Activated naive CD8-positive, alpha-beta T cell treated with anti-CD3 and anti-CD28 coated beads, Interleukin-2, amount 50 U/mL, for 24 hours (primary cell): ENCODE measurements at regions not wholly inside any gene's neighbourhood (a gene's known extent, or its start where the extent isn't known, plus 50 kb on each side); places are given as distances from the start of the nearest gene placed in this dataset.
"Not testable (repeated sequence)": the region's sequence is repeated elsewhere in the genome, so short reads cannot be mapped to it uniquely, and the experiment has no call there.

ENCODE experiments used
- ATAC-seq: fragments of 150-1000 bp; cut with Tn5 transposase; one replicate; pipeline ENCODE4 v1.10.0; 2021
- DNase-seq: peaks from one replicate; pipeline ENCODE4 v3.0.0; 2021
- H3K27ac Mint-ChIP-seq: one replicate; pipeline ENCODE4 v1.8.0; 2021; ENCODE audit warnings: mild to moderate bottlenecking, mixed read lengths
- H3K27me3 Mint-ChIP-seq: one replicate; pipeline ENCODE4 v1.8.0; 2021; ENCODE audit warnings: mixed read lengths
- H3K36me3 Mint-ChIP-seq: one replicate; pipeline ENCODE4 v1.8.0; 2021; ENCODE audit warnings: low read depth, mixed read lengths
- H3K4me1 Mint-ChIP-seq: one replicate; pipeline ENCODE4 v1.8.0; 2021; ENCODE audit warnings: mixed read lengths
- H3K4me3 Mint-ChIP-seq: one replicate; pipeline ENCODE4 v1.8.0; 2021; ENCODE audit warnings: mild to moderate bottlenecking, moderate library complexity, mixed read lengths
- H3K9me3 Mint-ChIP-seq: one replicate; pipeline ENCODE4 v1.8.0; 2021; ENCODE audit warnings: mixed read lengths

GRCh38 chrX:1109580-1110119 is 102.8 kb downstream of the CRLF2 start:
- no peaks in the 10 kb centered on the region for H3K36me3 Mint-ChIP-seq
- peaks cover 3% of the 10 kb centered on the region for H3K4me1 Mint-ChIP-seq
- no peak for ATAC-seq
- peaks cover 13% of the 10 kb centered on the region for H3K9me3 Mint-ChIP-seq
- no peak overlapping the region for H3K4me3 Mint-ChIP-seq
- H3K27ac Mint-ChIP-seq: no peak overlapping the region
- H3K27me3 Mint-ChIP-seq: peaks cover 32% of the 10 kb centered on the region
- DNase-seq: no peak

GRCh38 chrX:1108501-1109445 is 103.7 kb downstream of the CRLF2 start:
- no peak for ATAC-seq
- no peak for DNase-seq
- no peak overlapping the region for H3K4me3 Mint-ChIP-seq
- no peak overlapping the region for H3K27ac Mint-ChIP-seq
- H3K9me3 Mint-ChIP-seq: peaks cover 13% of the 10 kb centered on the region
- peaks cover 3% of the 10 kb centered on the region for H3K4me1 Mint-ChIP-seq
- peaks cover 29% of the 10 kb centered on the region for H3K27me3 Mint-ChIP-seq
- no peaks in the 10 kb centered on the region for H3K36me3 Mint-ChIP-seq

GRCh38 chrX:1106478-1107210 is 105.8 kb downstream of the CRLF2 start:
- H3K4me1 Mint-ChIP-seq: peaks cover 2% of the 10 kb centered on the region
- H3K36me3 Mint-ChIP-seq: no peaks in the 10 kb centered on the region
- H3K9me3 Mint-ChIP-seq: peaks cover 13% of the 10 kb centered on the region
- peaks cover 20% of the 10 kb centered on the region for H3K27me3 Mint-ChIP-seq
- no peak overlapping the region for H3K4me3 Mint-ChIP-seq
- DNase-seq: no peak
- no peak for ATAC-seq
- no peak overlapping the region for H3K27ac Mint-ChIP-seq

DNA sequence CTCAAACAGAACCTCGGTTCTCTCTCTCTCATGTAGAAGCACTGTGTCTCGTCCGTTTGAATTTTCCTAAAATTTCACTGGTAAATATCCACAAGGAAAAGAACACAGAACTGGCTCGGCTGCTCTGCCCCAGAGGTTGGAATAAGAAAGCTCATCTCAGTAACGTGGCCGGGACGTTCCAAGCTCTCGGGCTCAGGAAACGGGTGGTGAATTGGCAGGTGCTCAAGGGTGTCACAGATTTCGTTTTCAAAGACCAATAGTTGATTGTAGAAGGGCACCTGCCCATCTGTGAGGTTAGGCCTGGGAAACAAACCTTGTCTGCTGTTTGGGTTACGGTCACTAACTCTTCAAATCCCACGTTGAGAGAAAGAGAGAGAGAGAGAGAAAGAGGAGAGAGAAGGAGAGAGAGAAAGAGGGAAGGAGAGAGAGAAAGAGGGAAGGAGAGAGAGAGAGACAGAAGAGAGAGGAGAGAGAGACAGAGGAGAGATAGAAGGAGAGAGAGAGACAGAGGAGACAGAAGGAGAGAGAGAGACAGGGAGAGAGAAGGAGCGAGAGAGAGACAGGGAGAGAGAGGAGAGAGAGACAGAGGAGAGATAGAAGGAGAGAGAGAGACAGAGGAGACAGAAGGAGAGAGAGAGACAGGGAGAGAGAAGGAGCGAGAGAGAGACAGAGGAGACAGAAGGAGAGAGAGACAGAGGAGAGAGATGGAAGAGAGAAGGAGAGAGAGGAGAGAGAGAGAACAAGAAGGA is 106.6 kb downstream of the CRLF2 start:
- H3K4me3 Mint-ChIP-seq: no peak overlapping the region
- no peaks in the 10 kb centered on the region for H3K36me3 Mint-ChIP-seq
- H3K27ac Mint-ChIP-seq: no peak overlapping the region
- H3K9me3 Mint-ChIP-seq: peaks cover 10% of the 10 kb centered on the region
- ATAC-seq (no peak), DNase-seq (no peak)
- H3K27me3 Mint-ChIP-seq: peaks cover 20% of the 10 kb centered on the region
- H3K4me1 Mint-ChIP-seq: no peaks in the 10 kb centered on the region

GRCh38 chrX:1105031-1105430 is 107.4 kb downstream of the CRLF2 start:
- peaks cover 23% of the 10 kb centered on the region for H3K27me3 Mint-ChIP-seq
- H3K9me3 Mint-ChIP-seq, DNase-seq, H3K4me1 Mint-ChIP-seq, H3K36me3 Mint-ChIP-seq, ATAC-seq, H3K4me3 Mint-ChIP-seq, H3K27ac Mint-ChIP-seq: not testable (repeated sequence)

- no peaks in the 10 kb centered on the region for H3K4me1 Mint-ChIP-seq
- no peaks in the 10 kb centered on the region for H3K9me3 Mint-ChIP-seq
- DNase-seq: no peak
- peaks cover 23% of the 10 kb centered on the region for H3K27me3 Mint-ChIP-seq
- H3K27ac Mint-ChIP-seq: no peak overlapping the region
- no peak overlapping the region for H3K4me3 Mint-ChIP-seq
- no peak for ATAC-seq
- no peaks in the 10 kb centered on the region for H3K36me3 Mint-ChIP-seq
Observed at GRCh38 chrX:1103360-1103759, 109.1 kb downstream of the CRLF2 start.

DNA sequence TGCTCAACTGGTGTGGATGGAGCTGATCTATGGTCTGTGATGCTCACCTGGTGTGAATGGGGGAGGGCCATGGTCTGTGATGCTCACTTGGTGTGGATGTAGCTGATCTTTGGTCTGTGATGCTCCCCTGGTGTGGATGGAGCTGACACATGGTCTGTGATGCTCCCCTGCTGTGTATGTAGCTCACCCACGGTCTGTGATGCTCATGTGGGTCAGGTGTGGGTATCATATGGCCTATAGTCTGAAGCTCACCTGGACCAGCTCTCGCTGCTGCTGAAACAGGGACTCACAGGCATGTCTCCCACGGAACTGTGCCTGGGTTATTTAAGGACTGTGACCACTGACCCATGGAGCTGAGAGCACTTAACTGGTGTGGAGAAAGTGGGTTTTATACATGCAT is 109.7 kb downstream of the CRLF2 start:
- Mint-ChIP-seq H3K4me1 (no peaks in the 10 kb centered on the region), H3K36me3 (no peaks in the 10 kb centered on the region), H3K27ac (no peak overlapping the region), H3K27me3 (peaks cover 22% of the 10 kb centered on the region), H3K9me3 (no peaks in the 10 kb centered on the region), H3K4me3 (no peak overlapping the region)
- ATAC-seq: no peak
- DNase-seq: no peak

GRCh38 chrX:1102221-1102620 is 110.2 kb downstream of the CRLF2 start:
- not testable (repeated sequence) for DNase-seq, ATAC-seq, H3K9me3 Mint-ChIP-seq, H3K36me3 Mint-ChIP-seq, H3K27ac Mint-ChIP-seq, H3K4me1 Mint-ChIP-seq, H3K4me3 Mint-ChIP-seq
- H3K27me3 Mint-ChIP-seq: peaks cover 22% of the 10 kb centered on the region

GRCh38 chrX:1099146-1099770 is 113.2 kb downstream of the CRLF2 start:
- Mint-ChIP-seq H3K27me3 (peaks cover 10% of the 10 kb centered on the region), H3K4me3 (no peak overlapping the region), H3K4me1 (no peaks in the 10 kb centered on the region), H3K27ac (no peak overlapping the region), H3K9me3 (peaks cover 6% of the 10 kb centered on the region), H3K36me3 (peaks cover 6% of the 10 kb centered on the region)
- ATAC-seq (no peak), DNase-seq (no peak)

DNA sequence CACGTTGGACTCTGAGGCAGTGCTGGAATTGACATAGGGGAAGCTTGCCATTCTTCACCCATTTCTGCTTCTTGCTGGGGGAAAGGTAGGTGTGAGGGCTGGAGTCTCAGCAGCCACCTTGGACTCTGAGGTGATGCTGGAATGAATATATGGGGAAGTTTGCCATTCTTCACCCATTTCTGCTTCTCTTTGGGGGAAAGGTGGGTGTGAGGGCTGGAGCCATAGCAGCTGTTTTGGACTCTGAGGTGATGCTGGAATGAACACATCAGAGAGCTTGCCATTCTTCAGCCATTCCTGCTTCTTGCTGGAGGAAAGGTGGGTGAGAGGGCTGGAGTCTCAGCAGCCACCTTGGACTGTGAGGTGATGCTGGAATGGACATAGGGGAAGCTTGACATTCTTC is 115.1 kb downstream of the CRLF2 start:
- Mint-ChIP-seq H3K9me3 (peaks cover 6% of the 10 kb centered on the region), H3K27me3 (peaks cover 10% of the 10 kb centered on the region), H3K27ac (no peak overlapping the region), H3K4me1 (peaks cover 9% of the 10 kb centered on the region), H3K4me3 (no peak overlapping the region), H3K36me3 (peaks cover 6% of the 10 kb centered on the region)
- ATAC-seq: no peak
- no peak for DNase-seq

- peaks cover 9% of the 10 kb centered on the region for H3K4me1 Mint-ChIP-seq
- peaks cover 5% of the 10 kb centered on the region for H3K27me3 Mint-ChIP-seq
- peaks cover 6% of the 10 kb centered on the region for H3K9me3 Mint-ChIP-seq
- no peak for ATAC-seq
- H3K4me3 Mint-ChIP-seq: no peak overlapping the region
- H3K27ac Mint-ChIP-seq: no peak overlapping the region
- peaks cover 6% of the 10 kb centered on the region for H3K36me3 Mint-ChIP-seq
- DNase-seq: no peak
Observed at GRCh38 chrX:1094566-1095333, 117.7 kb downstream of the CRLF2 start.

- DNase-seq (no peak), ATAC-seq (peak; percentile 10)
- peaks cover 9% of the 10 kb centered on the region for H3K4me1 Mint-ChIP-seq
- peaks cover under 1% of the 10 kb centered on the region for H3K27me3 Mint-ChIP-seq
- H3K27ac Mint-ChIP-seq: peak overlapping the region; percentile 63
- peaks cover 6% of the 10 kb centered on the region for H3K9me3 Mint-ChIP-seq
- H3K4me3 Mint-ChIP-seq: peak overlapping the region; percentile 73
- H3K36me3 Mint-ChIP-seq: peaks cover 6% of the 10 kb centered on the region
Observed at GRCh38 chrX:1093586-1094421, 118.6 kb downstream of the CRLF2 start.

GRCh38 chrX:1093121-1093520 is 119.3 kb downstream of the CRLF2 start:
- peak; percentile 36 for DNase-seq
- peak overlapping the region; percentile 73 for H3K4me3 Mint-ChIP-seq
- peaks cover 6% of the 10 kb centered on the region for H3K36me3 Mint-ChIP-seq
- peak overlapping the region; percentile 63 for H3K27ac Mint-ChIP-seq
- no peaks in the 10 kb centered on the region for H3K27me3 Mint-ChIP-seq
- H3K9me3 Mint-ChIP-seq: peaks cover 6% of the 10 kb centered on the region
- peaks cover 9% of the 10 kb centered on the region for H3K4me1 Mint-ChIP-seq
- peak; percentile 82 for ATAC-seq
